HAP-1 (cell line): ENCODE measurements at regions not wholly inside any gene's neighbourhood (a gene's known extent, or its start where the extent isn't known, plus 50 kb on each side); places are given as distances from the start of the nearest gene placed in this dataset.

Experiments
- DNase-seq, 2 experiments: peaks; one replicate each; pipeline ENCODE4 v3.0.0-alpha.2; 2016 to 2020; ENCODE audit warnings: low spot score in 2 of 2
- H3K27me3 ChIP-seq: fragments of 250-450 bp; sonication (Bioruptor Pico); 2 replicates; pipeline ENCODE4 v1.5.1; 2020; ENCODE audit warnings: low read depth, mild to moderate bottlenecking, moderate library complexity
- H3K36me3 ChIP-seq: fragments of 250-450 bp; sonication (Bioruptor Pico); replicated peaks from 2 replicates; pipeline ENCODE4 v1.5.1; 2020; ENCODE audit warnings: mild to moderate bottlenecking
- H3K4me1 ChIP-seq: fragments of 250-450 bp; sonication (Bioruptor Pico); 2 replicates; pipeline ENCODE4 v1.5.1; 2020; ENCODE audit warnings: mild to moderate bottlenecking
- H3K4me3 ChIP-seq: fragments of 250-450 bp; sonication (Bioruptor Pico); 2 replicates; pipeline ENCODE4 v1.5.1; 2020; ENCODE audit warnings: mild to moderate bottlenecking, moderate library complexity
- H3K9me3 ChIP-seq: fragments of 250-450 bp; sonication (Bioruptor Pico); 2 replicates; pipeline ENCODE4 v1.5.1; 2020; ENCODE audit warnings: mild to moderate bottlenecking, moderate library complexity
- in situ Hi-C: fragments of 300-500 bp; cut with MboI; formaldehyde crosslinking; loops from 3 replicates; pipeline ENCODE4 v1.14.3; 2020; ENCODE audit warnings: low sequenced_read_pairs, inconsistent platforms, mixed read lengths

DNA sequence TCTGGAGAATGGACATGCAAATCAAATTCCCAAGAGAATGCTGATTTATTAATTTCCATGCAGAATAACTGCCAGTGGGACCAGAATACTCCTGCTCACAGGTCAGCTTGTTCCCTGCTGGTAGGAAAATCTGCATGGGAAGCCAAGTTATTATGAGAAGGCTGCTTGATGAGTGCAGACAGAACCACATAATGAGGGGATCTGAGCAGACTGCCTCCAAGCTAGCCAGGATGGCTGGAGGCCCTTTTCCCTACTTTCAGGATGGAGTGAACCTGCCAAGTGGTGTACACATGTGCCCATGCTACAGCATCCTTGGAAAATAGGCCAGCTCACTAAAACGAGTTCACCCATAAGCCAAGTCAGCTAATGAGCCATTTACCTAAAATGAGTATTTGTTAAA, 55.2 kb upstream of the ZBED5 start:
- in situ Hi-C loops, result no loop called here
- no peak overlapping the region for H3K4me3 ChIP-seq

DNA sequence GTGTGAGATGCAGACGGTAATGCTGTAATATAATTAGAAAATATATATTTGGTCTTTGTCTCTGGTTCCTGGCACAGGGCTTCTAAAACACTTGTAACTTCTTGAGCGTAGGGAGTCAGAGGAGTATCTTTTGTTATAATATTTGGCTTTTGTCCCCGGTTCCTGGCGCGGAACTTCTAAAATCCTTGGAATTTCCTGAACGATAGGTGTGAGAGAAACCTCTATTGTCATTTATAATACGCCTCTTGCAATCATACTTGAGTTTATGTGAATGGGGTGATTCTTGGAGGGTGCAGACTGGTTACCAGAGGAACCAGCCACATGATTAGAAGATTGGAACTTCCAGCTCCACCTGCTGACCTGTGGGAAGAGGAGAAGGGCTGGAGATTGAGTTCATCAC, 54.1 kb upstream of the ZBED5 start:
- in situ Hi-C loops, result no loop called here
- H3K9me3 ChIP-seq, result no peaks in the 10 kb centered on the region; the same call in 1 of the 2 replicates
- no peak overlapping the region for H3K4me3 ChIP-seq
- H3K36me3 ChIP-seq, result no peaks in the 10 kb centered on the region
- no peaks in the 10 kb centered on the region for H3K27me3 ChIP-seq
- peaks cover 37% of the 10 kb centered on the region for H3K4me1 ChIP-seq
- peak; percentile 70 to 89 for DNase-seq

More for the DNA sequence above, 55.2 kb upstream of the ZBED5 start:
- Histone ChIP-seq H3K9me3 (peaks cover 3% of the 10 kb centered on the region; the same call in 1 of the 2 replicates), H3K36me3 (no peaks in the 10 kb centered on the region), H3K27me3 (no peaks in the 10 kb centered on the region), H3K4me1 (peaks cover 34% of the 10 kb centered on the region)
- DNase-seq, result no peak

DNA sequence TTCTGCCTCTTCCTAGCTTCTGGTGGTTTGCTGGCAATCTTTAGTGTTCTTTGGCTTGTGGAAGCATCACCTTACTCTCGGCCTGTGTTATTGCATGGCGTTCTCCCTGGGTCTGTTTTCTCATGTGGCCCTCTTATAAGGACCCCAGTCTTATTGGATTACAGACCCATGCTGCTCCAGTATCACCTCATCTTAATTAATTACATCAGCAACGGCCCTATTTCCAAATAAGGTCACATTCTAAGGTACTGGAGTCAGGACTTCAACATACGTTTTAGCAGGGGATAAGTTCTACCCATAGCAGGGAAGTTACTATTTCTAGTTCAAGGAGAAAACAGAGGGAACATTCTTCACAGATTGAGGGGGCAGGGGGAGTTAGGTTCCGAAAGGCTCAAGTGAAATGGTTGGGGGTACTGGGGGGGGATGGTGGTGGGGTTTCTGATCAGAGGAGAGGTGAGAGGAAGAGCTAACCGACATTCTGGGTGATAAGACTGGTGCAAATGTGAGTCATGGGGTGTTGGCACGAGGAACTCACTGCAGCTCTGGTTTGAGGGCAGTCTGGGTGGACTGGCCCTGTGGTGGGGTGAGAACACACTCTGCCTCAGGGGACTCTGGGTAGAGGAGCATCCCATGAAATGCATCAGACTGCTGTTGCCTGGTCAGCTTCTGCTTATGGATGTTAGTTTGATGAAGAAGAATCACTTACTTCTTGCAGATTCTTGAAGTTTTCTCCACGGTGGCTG, 51.5 kb upstream of the ZBED5 start:
- no peaks in the 10 kb centered on the region for H3K9me3 ChIP-seq
- in situ Hi-C loops, result no loop called here
- no peaks in the 10 kb centered on the region for H3K27me3 ChIP-seq
- H3K4me3 ChIP-seq, result no peak overlapping the region
- peaks cover 37% of the 10 kb centered on the region for H3K4me1 ChIP-seq
- DNase-seq, result no peak
- H3K36me3 ChIP-seq, result no peaks in the 10 kb centered on the region

DNA sequence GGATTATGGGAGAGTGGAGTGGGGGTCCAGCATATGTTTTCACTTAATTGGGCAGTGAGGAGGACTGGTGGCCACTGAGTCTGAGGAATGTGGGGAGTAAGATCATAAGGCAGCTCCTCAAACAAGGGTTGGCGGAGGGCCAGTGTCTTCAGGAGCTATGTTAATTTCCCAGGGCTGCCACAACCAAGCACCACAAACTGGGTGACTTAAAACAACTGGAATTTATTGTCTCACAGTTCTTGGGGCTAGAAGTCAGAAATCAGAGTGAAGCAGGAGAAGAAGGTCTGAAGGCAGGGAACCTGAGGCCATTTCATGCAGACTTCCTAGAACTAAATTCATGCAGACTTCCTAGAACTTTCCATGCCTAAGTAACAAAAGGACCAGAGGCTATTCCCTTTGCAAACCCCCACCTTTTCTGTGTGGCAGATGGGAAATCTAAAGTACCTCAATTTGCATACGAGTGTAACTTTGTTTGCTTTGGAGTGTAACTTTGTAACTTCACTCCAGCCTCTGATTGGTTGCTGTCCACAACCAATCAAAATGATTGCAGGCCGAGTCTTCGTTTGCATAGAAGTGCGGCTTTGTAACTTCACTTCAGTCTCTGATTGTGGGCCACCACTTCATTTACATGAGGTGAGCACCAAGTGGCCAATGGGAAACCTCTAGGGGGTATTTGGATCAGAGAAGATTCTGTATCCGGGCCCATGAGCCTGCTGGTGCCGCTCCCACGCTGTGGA, 50.5 kb upstream of the ZBED5 start:
- Histone ChIP-seq H3K27me3 (no peaks in the 10 kb centered on the region), H3K4me3 (no peak overlapping the region), H3K36me3 (no peaks in the 10 kb centered on the region), H3K4me1 (peaks cover 37% of the 10 kb centered on the region), H3K9me3 (no peaks in the 10 kb centered on the region)
- in situ Hi-C loops, result no loop called here
- DNase-seq, result peak; percentile 72 to 78
